Ishikawa (cell line): ENCODE measurements at regions not wholly inside any gene's neighbourhood (a gene's known extent, or its start where the extent isn't known, plus 50 kb on each side); places are given as distances from the start of the nearest gene placed in this dataset.

Experiments
- CEBPB ChIP-seq: IDR thresholded peaks from 2 replicates; pipeline ENCODE4 v1.6.1; 2012
- CREB1 ChIP-seq: IDR thresholded peaks from 2 replicates; pipeline ENCODE4 v1.6.1; 2012; ENCODE audit warnings: low read depth
- EGR1 ChIP-seq: IDR thresholded peaks from 2 replicates; pipeline ENCODE4 v1.6.1; 2012
- EP300 ChIP-seq: IDR thresholded peaks from 2 replicates; pipeline ENCODE4 v1.6.1; 2012; ENCODE audit warnings: borderline replicate concordance
- FOXM1 ChIP-seq: IDR thresholded peaks from 2 replicates; pipeline ENCODE4 v1.6.1; 2012; ENCODE audit warnings: low read depth, borderline replicate concordance
- NFIC ChIP-seq: IDR thresholded peaks from 2 replicates; pipeline ENCODE4 v1.6.1; 2012
- RAD21 ChIP-seq: IDR thresholded peaks from 2 replicates; pipeline ENCODE4 v1.6.1; 2012; ENCODE audit warnings: low read depth
- TAF1 ChIP-seq: IDR thresholded peaks from 2 replicates; pipeline ENCODE4 v1.6.1; 2012; ENCODE audit warnings: low read depth, mild to moderate bottlenecking
- TCF12 ChIP-seq: IDR thresholded peaks from 2 replicates; pipeline ENCODE4 v1.6.1; 2012; ENCODE audit warnings: low read depth
- TEAD4 ChIP-seq: IDR thresholded peaks from 2 replicates; pipeline ENCODE4 v1.6.1; 2012
- YY1 ChIP-seq: IDR thresholded peaks from 2 replicates; pipeline ENCODE4 v1.6.1; 2012; ENCODE audit warnings: low read depth
- ZBTB7A ChIP-seq: IDR thresholded peaks from 2 replicates; pipeline ENCODE4 v1.6.1; 2012; ENCODE audit warnings: low read depth
- TF ChIP-seq, protein P1 (sequence below): IDR thresholded peaks from 2 replicates; pipeline ENCODE4 v1.6.1; 2012
- TF ChIP-seq, protein P2 (sequence below): IDR thresholded peaks from 2 replicates; pipeline ENCODE4 v1.6.1; 2012; ENCODE audit warnings: low read depth, mild to moderate bottlenecking
- TF ChIP-seq, protein P3 (sequence below): IDR thresholded peaks from 2 replicates; pipeline ENCODE4 v1.6.1; 2012

DNA sequence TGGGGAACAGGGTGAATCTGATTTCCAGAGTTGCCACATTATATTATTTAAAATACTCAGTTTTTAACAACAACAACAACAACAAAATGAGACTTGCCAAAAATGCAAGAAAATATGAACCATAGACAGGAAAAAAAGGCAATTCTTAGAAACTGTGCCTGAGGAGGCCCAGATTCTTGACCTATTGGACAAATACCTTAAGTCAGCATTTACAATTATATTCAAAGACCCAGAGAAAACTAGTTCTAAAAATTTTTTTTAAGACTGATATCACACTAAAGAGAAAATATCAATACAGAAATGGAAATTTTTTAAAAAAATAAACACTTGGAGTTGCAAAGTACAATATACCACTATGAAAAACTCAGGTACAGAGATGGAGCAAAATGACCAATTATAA is 152.8 kb upstream of the LYPLAL1 start:
- TF ChIP-seq CEBPB (no peak), EGR1 (no peak), TCF12 (no peak), TEAD4 (no peak), EP300 (no peak), ZBTB7A (no peak), YY1 (no peak), CREB1 (no peak), NFIC (no peak), RAD21 (no peak), TAF1 (no peak)
- TF ChIP-seq, protein P1, sequence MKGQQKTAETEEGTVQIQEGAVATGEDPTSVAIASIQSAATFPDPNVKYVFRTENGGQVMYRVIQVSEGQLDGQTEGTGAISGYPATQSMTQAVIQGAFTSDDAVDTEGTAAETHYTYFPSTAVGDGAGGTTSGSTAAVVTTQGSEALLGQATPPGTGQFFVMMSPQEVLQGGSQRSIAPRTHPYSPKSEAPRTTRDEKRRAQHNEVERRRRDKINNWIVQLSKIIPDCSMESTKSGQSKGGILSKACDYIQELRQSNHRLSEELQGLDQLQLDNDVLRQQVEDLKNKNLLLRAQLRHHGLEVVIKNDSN = no peak
- TF ChIP-seq, protein P2, sequence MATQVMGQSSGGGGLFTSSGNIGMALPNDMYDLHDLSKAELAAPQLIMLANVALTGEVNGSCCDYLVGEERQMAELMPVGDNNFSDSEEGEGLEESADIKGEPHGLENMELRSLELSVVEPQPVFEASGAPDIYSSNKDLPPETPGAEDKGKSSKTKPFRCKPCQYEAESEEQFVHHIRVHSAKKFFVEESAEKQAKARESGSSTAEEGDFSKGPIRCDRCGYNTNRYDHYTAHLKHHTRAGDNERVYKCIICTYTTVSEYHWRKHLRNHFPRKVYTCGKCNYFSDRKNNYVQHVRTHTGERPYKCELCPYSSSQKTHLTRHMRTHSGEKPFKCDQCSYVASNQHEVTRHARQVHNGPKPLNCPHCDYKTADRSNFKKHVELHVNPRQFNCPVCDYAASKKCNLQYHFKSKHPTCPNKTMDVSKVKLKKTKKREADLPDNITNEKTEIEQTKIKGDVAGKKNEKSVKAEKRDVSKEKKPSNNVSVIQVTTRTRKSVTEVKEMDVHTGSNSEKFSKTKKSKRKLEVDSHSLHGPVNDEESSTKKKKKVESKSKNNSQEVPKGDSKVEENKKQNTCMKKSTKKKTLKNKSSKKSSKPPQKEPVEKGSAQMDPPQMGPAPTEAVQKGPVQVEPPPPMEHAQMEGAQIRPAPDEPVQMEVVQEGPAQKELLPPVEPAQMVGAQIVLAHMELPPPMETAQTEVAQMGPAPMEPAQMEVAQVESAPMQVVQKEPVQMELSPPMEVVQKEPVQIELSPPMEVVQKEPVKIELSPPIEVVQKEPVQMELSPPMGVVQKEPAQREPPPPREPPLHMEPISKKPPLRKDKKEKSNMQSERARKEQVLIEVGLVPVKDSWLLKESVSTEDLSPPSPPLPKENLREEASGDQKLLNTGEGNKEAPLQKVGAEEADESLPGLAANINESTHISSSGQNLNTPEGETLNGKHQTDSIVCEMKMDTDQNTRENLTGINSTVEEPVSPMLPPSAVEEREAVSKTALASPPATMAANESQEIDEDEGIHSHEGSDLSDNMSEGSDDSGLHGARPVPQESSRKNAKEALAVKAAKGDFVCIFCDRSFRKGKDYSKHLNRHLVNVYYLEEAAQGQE = no peak
- TF ChIP-seq, protein P3, sequence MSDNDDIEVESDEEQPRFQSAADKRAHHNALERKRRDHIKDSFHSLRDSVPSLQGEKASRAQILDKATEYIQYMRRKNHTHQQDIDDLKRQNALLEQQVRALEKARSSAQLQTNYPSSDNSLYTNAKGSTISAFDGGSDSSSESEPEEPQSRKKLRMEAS = no peak

DNA sequence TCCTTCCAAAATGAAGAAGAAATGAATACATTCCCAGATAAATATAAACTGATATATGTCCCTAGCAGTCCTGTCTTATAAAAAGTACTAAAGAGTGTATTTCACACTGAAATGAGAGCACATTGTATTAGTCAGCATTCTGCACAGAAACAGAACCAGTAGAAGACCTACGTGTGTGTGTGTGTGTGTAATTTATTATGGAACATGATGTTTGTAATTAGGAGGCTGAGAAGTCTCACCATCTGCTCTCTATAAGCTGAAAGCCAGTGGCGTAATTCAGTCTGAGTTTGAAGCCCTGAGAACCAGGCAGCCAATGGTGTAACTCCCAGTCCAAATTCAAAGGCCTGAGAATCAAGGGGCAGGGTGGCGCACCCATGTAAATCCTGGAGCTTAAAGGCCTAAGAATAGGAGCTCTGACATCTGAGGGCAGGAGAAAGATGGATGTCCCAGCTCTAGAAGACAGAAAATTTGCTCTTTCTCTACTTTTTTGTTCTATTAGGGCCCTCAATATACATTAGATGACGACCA is 146.5 kb upstream of the LYPLAL1 start:
- TF ChIP-seq CREB1 = no peak
- no peak for TF ChIP-seq TCF12
- TF ChIP-seq, protein P2 = no peak
- TF ChIP-seq CEBPB = no peak
- TF ChIP-seq EGR1 = no peak
- no peak for TF ChIP-seq TEAD4
- TF ChIP-seq EP300 = no peak

DNA sequence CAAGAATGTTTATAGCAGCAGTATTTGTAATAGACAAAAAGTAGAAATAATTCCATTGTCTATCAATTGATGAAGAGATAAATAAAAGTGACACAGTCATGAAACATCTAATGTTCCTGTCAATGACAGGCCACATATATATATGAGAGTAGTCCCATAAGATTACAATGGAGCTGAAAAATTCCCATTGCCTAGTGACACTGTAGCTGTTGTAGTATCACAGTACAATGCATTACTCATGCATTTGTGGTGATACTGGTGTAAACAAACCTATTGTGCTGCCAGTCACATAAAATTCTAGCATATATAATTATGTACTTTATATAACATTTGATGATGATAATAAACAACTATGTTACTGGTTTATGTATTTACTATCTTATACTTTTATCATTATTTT is 141.9 kb upstream of the LYPLAL1 start:
- TF ChIP-seq CREB1 (no peak), EGR1 (no peak), EP300 (no peak), CEBPB (no peak), NFIC (no peak), ZBTB7A (no peak), TCF12 (no peak), TEAD4 (no peak), FOXM1 (no peak), RAD21 (no peak)
- TF ChIP-seq, protein P1 = no peak
- TF ChIP-seq, protein P2 = no peak

DNA sequence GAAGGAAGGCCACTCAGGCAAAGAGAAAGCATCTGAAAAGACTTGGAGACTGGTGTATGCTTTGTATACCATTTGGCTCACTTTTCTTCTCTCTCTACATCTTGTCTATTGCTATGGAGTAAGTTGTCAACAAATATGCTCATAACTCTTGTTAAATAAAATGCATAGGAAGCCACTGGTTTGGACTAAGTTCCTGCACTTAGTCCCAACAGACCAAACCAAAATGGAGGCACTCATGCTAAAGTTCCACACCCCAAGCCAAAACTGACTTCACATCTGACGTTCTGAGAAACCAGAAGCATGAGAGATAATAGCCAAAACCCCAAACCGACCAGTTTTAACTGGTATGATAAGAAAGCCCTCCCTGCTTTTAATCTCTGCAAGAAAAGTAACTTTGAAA is 135.3 kb upstream of the LYPLAL1 start:
- TF ChIP-seq, protein P3 = no peak
- no peak for TF ChIP-seq RAD21
- no peak for TF ChIP-seq NFIC
- TF ChIP-seq, protein P1 = no peak
- no peak for TF ChIP-seq YY1
- no peak for TF ChIP-seq FOXM1
- no peak for TF ChIP-seq EGR1
